ENCODE measurements at regions not wholly inside any gene's neighbourhood (a gene's known extent, or its start where the extent isn't known, plus 50 kb on each side); places are given as distances from the start of the nearest gene placed in this dataset.
"Not testable (repeated sequence)": the region's sequence is repeated elsewhere in the genome, so short reads cannot be mapped to it uniquely, and the experiment has no call there.

GRCh38 chr7:12826079-12826478 is 138.6 kb downstream of the ARL4A start:
- no peak for DNase-seq (ENCODE audit: insufficient read length, low spot score)
- no peak for FAIRE-seq

GRCh38 chr7:12827219-12827821 is 139.9 kb downstream of the ARL4A start:
- FAIRE-seq (no peak), DNase-seq (ENCODE audit: insufficient read length, low spot score) (no peak)

- FAIRE-seq (no peak), DNase-seq (ENCODE audit: insufficient read length, low spot score) (no peak)
Observed at GRCh38 chr7:12827920-12828319, 140.5 kb downstream of the ARL4A start.

- DNase-seq (ENCODE audit: insufficient read length, low spot score) (no peak), FAIRE-seq (no peak)
Observed at GRCh38 chr7:12831024-12831423, 143.6 kb downstream of the ARL4A start.

- DNase-seq (ENCODE audit: insufficient read length, low spot score) (no peak), FAIRE-seq (no peak)
Observed at GRCh38 chr7:12833829-12834228, 146.4 kb downstream of the ARL4A start.

GRCh38 chr7:12834782-12835181 is 147.3 kb downstream of the ARL4A start:
- FAIRE-seq (no peak), DNase-seq (ENCODE audit: insufficient read length, low spot score) (no peak)

- FAIRE-seq (no peak), DNase-seq (ENCODE audit: insufficient read length, low spot score) (no peak)
Observed at GRCh38 chr7:12839508-12840153, 152.2 kb downstream of the ARL4A start.

- DNase-seq (ENCODE audit: insufficient read length, low spot score); FAIRE-seq: not testable (repeated sequence)
Observed at GRCh38 chr7:12844732-12845131, 157.3 kb downstream of the ARL4A start.

GRCh38 chr7:12847001-12847400 is 159.6 kb downstream of the ARL4A start:
- FAIRE-seq, result no peak
- no peak for DNase-seq (ENCODE audit: insufficient read length, low spot score)

GRCh38 chr7:12851142-12851541 is 163.7 kb downstream of the ARL4A start:
- DNase-seq (ENCODE audit: insufficient read length, low spot score) (no peak), FAIRE-seq (no peak)

GRCh38 chr7:12851841-12852240 is 164.4 kb downstream of the ARL4A start:
- FAIRE-seq (no peak), DNase-seq (ENCODE audit: insufficient read length, low spot score) (no peak)

- FAIRE-seq (no peak), DNase-seq (ENCODE audit: insufficient read length, low spot score) (no peak)
Observed at GRCh38 chr7:12855036-12855435, 167.6 kb downstream of the ARL4A start.

GRCh38 chr7:12859761-12860160 is 172.3 kb downstream of the ARL4A start:
- no peak for DNase-seq (ENCODE audit: insufficient read length, low spot score)
- FAIRE-seq, result no peak

- FAIRE-seq (no peak), DNase-seq (ENCODE audit: insufficient read length, low spot score) (no peak)
Observed at GRCh38 chr7:12861070-12861469, 173.6 kb downstream of the ARL4A start.

GRCh38 chr7:12862146-12862545 is 174.7 kb downstream of the ARL4A start:
- DNase-seq (ENCODE audit: insufficient read length, low spot score), result no peak
- FAIRE-seq, result no peak

GRCh38 chr7:12864470-12865046 is 177.1 kb downstream of the ARL4A start:
- DNase-seq (ENCODE audit: insufficient read length, low spot score), result no peak
- FAIRE-seq, result no peak

GRCh38 chr7:12865593-12865992 is 178.2 kb downstream of the ARL4A start:
- FAIRE-seq, result no peak
- no peak for DNase-seq (ENCODE audit: insufficient read length, low spot score)

GRCh38 chr7:12866207-12866606 is 178.8 kb downstream of the ARL4A start:
- FAIRE-seq (no peak), DNase-seq (ENCODE audit: insufficient read length, low spot score) (no peak)

GRCh38 chr7:12868027-12868426 is 180.6 kb downstream of the ARL4A start:
- FAIRE-seq, result no peak
- DNase-seq (ENCODE audit: insufficient read length, low spot score), result no peak

GRCh38 chr7:12870219-12870618 is 182.8 kb downstream of the ARL4A start:
- FAIRE-seq, result no peak

GRCh38 chr7:12872487-12872886 is 185.1 kb downstream of the ARL4A start:
- FAIRE-seq (no peak), DNase-seq (ENCODE audit: insufficient read length, low spot score) (no peak)

More at GRCh38 chr7:12870219-12870618, 182.8 kb downstream of the ARL4A start:
- DNase-seq (ENCODE audit: insufficient read length, low spot score), result no peak

- no peak for DNase-seq (ENCODE audit: insufficient read length, low spot score)
- FAIRE-seq, result no peak
Observed at GRCh38 chr7:12873571-12873970, 186.1 kb downstream of the ARL4A start.
